Stimulated activated CD4-positive, alpha-beta T cell treated with anti-CD3 and anti-CD28 coated beads, Interleukin-15, amount 100 ng/mL, for 24 hours (primary cell): ENCODE measurements at regions not wholly inside any gene's neighbourhood (a gene's known extent, or its start where the extent isn't known, plus 50 kb on each side); places are given as distances from the start of the nearest gene placed in this dataset.
"Not testable (repeated sequence)": the region's sequence is repeated elsewhere in the genome, so short reads cannot be mapped to it uniquely, and the experiment has no call there.

Source experiments
- DNase-seq: peaks from one replicate; pipeline ENCODE4 v3.0.0-alpha.2; 2020

DNA sequence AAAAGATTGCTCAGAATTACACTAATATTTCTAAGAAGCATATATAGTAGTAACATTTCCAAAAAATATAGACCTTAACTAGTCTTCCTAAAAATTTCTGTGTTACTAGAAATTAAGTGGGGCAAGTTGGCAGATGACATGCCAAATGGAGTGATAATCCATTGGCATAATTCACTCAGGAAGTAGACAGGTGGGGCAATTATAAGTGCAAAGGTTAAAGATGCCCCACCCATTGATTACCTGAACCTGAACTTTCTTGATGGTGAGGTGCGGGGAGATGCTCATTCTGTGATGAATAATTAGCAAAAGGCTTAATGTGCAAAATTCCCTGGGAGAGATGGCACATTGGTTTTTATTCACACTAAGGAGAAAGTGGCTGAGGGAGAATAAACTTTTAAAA is 145.8 kb upstream of the RASGEF1B start:
- DNase-seq, result no peak

DNA sequence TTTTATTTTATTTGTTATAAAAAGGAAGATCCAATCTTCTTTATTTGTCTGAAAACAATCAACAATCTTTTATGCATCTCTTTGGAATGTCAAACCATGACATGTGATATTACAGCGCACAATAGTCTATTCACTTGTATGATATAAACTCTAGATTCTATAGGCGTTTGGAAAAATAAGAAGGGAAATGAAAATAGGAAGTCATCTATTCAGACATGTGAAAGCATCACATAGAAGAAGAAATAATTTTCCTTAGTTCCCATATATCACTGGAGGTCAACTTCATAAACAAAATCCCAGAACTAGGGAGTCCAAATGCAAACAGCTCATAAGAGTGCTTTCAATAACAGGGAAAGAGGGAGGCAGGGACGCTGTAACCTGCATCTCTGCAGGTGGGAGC is 139.5 kb upstream of the RASGEF1B start:
- no peak for DNase-seq

GRCh38 chr4:81609844-81610243 is 138.1 kb upstream of the RASGEF1B start:
- no peak for DNase-seq

GRCh38 chr4:81607950-81608349 is 136.2 kb upstream of the RASGEF1B start:
- no peak for DNase-seq

- no peak for DNase-seq
Measured at GRCh38 chr4:81606801-81607501, 135.2 kb upstream of the RASGEF1B start.

GRCh38 chr4:81606166-81606565 is 134.5 kb upstream of the RASGEF1B start:
- DNase-seq, result no peak

GRCh38 chr4:81605271-81605670 is 133.6 kb upstream of the RASGEF1B start:
- no peak for DNase-seq

DNA sequence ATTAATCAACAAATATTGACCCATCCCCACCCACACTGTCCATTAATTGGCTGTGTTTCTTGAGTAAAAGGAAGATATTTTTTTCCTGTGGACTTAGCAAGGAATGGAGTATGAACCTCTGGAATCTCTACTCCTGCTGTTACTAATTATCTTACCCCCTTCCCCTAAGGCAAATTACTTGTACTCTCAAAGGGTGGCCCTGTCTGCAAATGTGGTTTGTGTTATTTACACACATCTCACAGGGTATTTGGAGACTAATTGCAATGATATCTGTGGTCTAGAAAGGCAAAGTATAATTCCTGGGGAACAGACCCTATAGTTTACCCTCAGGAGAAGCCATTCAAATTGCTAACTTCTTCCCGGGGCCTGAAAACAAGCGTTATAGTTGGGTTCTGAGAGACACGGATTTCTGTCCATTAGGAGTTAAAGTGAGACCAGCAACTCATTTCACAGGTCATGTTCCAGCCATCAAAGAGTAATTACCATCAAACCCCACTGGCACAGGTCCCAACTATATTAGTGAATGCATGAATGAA is 133.0 kb upstream of the RASGEF1B start:
- DNase-seq, result no peak

- no peak for DNase-seq
Measured at GRCh38 chr4:81602854-81603253, 131.1 kb upstream of the RASGEF1B start.

- no peak for DNase-seq
Measured at GRCh38 chr4:81601358-81601694, 129.6 kb upstream of the RASGEF1B start.

GRCh38 chr4:81600520-81601357 is 129.0 kb upstream of the RASGEF1B start:
- no peak for DNase-seq

- DNase-seq, result no peak
Measured at GRCh38 chr4:81599742-81600380, 128.2 kb upstream of the RASGEF1B start.

GRCh38 chr4:81595798-81596610 is 124.3 kb upstream of the RASGEF1B start:
- DNase-seq, result no peak

DNA sequence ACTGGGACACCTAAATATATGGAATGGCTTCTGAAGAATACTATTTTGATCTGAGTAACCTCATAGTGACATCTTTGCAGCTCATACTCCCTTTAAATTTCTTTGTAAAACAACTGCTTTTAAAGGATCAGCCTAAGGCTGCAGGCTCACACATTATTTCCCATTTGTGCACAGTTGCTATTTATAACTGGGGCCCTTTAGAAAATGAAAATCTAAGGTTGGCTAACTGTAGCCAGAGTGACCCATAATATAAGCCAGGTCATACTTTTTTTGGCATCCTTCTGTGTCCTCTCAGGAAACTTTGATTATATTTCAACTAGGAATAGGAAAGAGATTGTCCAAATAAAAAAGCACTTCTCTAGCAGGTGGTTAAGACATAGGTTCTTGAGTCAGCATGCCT is 123.6 kb upstream of the RASGEF1B start:
- DNase-seq, result no peak

DNA sequence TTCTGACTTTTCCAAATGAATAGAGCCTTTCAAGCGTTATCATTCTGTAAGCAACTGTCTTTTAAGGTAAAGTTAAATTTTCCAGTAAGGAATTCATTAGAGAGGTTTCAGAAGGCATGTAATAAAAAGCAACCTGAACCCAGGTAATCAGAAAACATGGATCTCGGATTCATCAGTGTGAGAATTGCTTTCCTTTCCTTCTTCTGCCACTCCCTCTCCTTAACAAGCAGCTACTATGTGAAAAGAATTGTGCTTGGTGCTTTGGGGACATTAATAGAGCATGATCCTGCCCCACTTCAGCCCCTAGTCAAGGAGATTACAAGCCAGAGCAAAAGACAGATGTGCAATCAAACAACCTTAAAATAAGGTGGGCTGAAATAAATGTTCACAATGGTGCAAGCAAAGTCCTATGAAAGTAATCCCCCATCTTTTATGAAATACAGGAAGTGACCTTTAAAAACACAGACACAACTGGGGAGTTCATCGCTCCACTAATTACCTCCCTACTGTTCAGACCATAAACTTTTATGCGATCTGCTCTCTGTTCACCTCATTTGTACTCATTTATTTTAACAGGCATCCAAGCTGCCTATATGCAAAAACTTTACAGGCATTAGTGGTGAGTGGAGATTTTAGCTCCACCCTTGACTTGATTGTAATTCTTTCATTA is 122.9 kb upstream of the RASGEF1B start:
- DNase-seq, result no peak

GRCh38 chr4:81592701-81593100 is 121.0 kb upstream of the RASGEF1B start:
- no peak for DNase-seq

DNA sequence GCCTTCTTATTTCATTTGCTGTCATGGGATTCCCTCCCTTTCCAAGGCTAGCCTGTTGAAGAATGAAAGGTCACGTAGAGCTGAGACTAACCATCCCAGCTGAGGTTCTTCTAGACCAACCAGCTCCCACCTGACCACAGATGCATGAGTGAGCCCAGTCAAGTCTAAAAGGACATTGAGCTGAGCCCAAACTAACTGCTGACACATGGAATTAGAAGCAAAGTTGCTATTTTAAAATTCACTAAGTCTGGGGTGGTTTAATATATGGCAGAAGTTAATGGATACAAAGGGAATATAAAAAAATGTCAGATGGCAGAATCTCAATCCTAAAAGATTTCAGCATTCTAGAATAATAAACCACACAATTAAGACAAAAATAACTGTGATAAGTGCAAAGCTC is 118.9 kb upstream of the RASGEF1B start:
- no peak for DNase-seq

DNA sequence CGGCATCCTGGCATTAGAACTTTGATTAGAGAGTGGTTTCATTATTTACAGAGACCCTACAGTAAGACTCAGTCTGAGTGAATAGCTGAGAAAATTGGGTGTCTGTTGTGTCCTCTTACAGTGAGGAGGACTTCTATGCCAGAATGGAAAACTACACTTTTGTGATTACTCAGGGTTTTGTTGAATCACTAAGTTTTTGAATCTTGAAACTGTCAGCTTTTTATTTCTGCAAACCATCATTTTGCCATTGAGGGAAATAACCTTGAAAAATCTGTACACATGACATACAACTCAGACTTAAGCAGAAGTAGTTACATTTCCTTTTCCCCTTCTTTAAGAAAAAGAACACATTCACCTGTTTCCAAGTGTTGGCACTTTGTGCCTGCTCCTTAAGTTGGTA is 117.6 kb upstream of the RASGEF1B start:
- DNase-seq, result no peak

- no peak for DNase-seq
Measured at GRCh38 chr4:81586706-81587105, 115.0 kb upstream of the RASGEF1B start.

GRCh38 chr4:81580994-81581374 is 109.3 kb upstream of the RASGEF1B start:
- not testable (repeated sequence) for DNase-seq

DNA sequence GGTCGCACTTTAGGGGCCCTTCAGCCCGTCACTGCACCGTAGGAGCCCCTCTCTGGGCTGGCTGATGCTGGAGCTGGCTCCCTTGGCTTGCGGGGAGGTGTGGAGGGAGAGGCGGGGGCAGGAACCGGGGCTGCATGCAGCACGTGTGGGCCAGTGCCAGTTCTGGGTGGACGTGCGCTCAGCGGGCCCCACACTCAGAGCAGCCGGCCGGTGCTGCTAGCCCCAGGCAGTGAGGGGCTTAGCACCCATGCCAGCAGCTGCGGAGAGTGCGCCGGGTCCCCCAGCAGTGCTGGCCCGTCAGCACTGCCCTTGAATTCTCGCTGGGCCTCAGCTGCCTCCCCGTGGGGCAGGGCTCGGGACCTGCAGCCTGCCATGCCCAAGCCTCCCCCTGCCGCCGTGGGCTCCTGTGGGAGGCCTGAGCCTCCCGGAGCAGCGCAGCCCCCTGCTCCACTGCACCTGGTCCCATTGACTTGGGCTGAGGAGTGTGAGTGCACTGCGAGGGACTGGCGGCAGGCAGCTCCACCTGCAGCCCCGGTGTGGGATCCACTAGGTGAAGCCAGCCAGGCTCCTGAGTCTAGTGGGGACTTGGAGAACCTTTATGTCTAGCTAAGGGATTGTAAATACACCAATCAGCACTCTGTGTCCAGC is 108.8 kb upstream of the RASGEF1B start:
- no peak for DNase-seq

DNA sequence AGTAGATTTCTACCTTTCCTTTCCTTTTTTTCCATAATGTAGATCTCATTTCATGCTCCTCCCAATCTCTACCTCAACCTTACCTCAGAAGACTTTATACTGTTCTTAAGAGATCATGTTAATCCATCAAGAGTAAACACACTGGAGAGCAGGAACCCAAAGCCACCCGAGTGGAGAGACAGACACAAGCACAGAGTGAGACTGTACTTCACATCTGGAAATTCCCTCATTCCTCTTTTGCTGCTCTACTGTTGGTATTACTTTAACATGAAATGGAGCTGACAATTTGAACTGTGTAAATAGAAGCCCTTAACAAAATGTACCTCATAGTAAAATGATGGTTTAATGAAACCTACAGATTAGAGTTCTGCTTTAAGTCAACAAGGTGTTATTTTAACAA is 105.7 kb upstream of the RASGEF1B start:
- DNase-seq, result no peak
